G401.6 (cell line): ENCODE measurements at regions not wholly inside any gene's neighbourhood (a gene's known extent, or its start where the extent isn't known, plus 50 kb on each side); places are given as distances from the start of the nearest gene placed in this dataset.

Source experiments
- FAIRE-seq: peaks from 2 replicates; lab custom pipeline; 2012; peaks lifted over from hg19 to GRCh38; lab: Jason Lieb, UNC

DNA sequence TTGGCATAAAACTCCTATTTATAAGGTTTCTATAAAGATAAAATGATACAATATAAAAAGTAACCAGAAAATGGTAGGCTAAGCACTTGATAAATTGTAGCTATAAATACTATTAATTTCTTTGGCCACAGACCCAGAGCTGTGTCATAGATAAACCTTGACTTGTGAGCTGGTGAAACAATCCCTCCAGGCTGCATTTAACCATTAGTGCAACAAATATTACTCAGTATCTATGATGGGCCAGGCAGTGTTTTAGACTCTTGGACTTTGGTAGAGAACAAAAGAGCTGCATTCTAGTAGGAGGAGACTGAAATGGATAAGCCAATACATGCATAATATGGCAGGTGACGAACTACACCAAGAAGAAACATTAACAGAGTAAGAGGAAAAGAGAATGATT lies 178.1 kb downstream of the BTG1 start:
- no peak for FAIRE-seq

DNA sequence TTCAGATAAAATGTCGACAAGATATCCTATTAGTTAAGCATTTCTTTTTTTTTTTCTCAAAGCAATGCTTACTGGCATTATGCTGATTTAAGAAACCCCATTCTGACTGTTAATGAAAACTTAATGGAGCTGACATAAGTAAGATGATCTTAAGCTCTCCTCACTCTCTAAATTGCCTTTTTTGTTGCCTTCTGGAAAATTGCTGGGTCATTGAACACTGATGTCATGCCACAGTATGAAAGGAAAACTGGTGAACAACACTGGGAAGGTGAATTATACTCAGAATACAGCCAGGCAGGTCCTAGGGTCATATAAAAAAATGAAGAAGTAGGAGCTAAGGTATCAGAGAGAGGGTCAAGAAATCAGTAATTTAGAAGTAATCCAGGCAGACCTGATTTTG lies 179.9 kb downstream of the BTG1 start:
- FAIRE-seq: no peak

DNA sequence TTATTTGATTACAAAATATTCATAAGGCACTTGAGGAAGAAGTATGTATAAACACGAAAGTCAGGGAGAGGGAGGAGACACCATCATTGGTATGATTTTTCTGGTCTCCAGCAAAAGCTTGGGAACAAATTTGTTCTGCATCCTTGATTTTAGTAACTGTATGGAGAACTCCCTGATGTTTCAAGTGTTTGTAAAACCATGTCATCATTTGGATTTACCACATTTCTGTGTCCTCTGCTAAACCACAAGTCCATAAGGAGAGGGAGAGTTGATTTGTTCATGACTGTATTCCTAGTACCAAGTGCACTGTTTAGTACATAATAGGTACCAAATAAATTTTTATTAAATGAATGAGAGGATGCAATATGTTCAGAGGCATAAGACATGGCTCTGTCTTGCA lies 181.1 kb downstream of the BTG1 start:
- no peak for FAIRE-seq

DNA sequence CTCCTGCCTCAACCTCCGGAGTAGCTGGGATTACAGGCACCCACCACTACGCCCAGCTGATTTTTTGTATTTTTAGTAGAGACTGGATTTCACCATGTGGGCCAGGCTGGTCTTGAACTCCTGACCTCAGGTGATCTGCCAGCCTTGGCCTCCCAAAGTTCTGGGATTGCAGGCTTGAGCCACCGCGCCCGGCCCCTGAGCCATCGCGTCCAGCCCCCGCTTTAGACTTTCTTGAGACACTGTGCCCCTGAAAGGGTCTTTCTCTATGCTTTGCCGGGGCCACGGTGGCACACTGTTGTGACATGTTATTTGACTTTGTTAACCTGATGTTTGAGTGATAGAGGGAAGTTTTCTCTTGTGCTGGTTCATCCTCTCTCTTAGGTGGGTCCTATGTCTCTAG lies 186.4 kb downstream of the BTG1 start:
- FAIRE-seq: no peak

DNA sequence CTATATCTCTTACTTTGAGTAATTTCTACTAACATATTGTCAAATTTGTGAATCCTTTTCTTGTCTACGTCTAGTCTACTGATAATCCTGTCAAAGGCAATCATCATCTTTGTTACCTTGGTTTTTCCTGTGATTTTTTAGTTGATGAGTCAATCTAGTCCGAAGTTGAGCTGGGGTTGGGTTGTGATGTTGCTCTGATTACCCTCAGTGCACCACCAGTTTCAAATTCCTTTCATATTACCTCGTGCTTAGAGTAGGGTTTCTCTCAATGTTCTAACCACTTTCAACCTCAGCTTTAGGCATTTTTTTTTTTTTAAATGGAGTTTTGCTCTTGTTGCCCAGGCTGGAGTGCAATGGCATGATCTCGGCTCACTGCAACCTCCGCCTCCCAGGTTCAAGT lies 186.8 kb downstream of the BTG1 start:
- FAIRE-seq: no peak

DNA sequence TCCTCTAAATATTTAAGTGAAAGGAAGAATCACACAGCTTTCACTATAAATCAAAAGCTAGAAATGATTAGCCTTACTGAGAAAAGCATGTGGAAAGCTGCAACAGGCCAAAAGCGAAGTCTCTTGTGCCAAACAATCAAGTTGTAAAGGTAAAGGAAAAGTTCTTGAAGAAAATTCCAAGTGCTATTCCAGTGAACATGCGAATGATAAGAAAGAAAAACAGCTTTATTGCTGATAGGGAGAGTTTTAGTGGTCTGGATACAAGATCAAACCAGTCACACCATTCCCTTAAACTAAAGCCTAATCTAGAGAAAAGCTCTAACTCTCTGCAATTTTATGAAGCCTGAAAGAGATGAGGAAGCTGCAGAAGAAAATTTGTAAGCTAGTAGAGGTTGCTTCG lies 190.9 kb downstream of the BTG1 start:
- no peak for FAIRE-seq

DNA sequence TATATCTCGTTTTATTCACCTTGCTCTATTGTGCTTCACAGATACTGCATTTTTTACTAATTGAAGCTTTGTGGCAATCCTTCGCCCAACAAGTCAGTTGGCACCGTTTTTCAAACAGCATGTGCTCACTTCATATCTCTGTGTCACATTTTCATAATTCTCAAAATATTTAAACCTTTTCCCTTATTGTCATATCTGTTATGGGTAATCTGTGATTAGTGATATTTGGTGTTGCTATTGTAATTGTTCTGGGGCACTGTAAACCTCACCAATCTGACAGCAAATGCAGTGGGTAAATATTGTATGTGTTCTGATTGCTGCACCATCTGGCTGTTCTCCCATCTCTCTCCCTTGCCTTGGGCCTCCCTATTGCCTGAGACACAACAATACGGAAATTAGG lies 191.3 kb downstream of the BTG1 start:
- FAIRE-seq: no peak

DNA sequence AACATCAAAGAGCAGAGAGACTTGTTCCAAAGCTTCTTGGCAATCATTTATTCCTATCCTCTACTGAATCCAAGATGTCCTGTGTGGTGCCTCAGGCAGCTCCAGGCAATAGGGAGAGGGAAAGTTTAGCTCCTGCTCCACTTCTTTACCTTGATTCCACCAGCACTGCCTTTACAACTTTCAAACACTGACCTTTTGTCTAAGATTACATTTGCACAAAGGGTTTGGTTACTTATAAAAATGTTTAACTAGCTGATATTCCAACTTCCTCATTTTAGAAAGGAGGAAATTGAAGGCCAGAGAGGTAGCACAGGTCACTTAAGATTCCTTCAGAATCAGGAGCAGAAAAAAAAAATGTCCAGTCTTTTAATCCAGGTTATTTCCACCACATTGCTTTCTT lies 192.7 kb downstream of the BTG1 start:
- FAIRE-seq: no peak

DNA sequence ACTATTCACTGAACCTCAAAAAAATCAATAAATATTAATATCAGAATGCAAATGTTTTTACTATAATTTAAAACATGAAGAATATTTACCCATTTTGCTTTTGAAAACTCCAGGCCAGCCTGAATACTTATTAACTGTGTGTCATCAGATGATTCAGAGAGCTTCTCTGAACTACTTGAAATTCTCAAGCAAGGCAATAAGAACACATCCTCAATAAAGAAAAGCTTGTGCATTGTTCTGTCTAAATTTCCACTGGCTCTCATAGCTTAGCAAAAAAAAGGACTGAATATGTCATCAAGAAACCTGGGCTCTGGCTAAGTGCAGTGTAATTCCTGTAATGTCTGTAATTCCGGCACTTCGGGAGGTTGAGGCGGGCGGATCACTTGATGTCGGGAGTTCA lies 194.1 kb downstream of the BTG1 start:
- FAIRE-seq: no peak

DNA sequence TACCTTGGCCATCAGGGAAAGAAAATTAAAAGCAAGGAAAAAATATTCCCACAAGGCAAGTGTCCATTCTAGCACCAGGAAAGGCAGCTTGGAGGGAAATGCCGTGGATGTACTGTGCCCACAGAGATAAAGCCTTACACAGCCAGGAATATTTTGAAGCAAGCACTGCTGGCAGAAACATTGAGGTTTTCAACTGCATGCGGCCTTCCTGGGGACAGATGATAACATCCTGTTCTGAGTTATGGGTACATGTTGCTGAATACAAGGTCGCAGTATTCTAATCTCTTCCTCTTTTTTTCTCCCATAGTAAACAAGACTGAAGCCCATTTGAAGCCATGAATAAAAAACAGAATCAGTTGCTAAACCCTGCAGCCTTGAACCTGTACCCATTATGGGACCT lies 197.1 kb downstream of the BTG1 start:
- no peak for FAIRE-seq

DNA sequence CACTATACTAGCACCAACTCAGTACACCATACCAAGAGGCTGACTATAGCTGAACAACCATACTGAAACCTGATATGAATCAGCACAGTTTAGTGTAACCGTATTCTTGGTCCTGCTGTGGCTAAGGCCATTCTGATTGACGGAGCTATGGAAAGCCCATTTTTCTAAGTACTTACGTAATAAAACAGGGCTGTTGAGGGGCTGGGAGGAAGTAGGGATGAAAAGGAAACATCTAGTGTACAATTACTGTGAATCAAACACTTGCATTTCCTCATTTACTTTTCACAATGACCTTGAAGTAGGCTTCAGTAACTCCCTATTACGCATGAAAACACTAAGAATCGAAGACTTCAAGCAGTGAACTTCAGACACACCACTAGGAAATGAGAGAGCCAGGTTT lies 198.2 kb downstream of the BTG1 start:
- no peak for FAIRE-seq

DNA sequence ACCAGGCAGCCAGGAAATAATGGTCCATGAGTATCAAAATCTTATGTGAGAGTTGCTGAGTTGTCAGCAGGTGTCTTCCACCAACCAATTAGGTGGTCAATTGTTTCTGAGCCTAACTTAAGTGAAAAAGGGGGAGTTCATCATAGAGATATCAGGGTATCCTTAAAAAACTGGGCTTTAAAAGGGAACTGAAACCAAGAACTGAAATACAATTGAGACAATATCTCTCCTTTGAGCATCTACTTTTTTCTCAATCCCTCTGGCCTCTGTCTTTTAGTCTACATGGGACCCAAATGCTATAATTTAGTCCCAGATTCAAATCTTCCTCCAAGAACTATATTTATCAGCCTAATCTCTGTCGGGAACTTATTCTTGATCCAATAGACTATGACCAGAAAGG lies 201.0 kb downstream of the BTG1 start:
- no peak for FAIRE-seq

DNA sequence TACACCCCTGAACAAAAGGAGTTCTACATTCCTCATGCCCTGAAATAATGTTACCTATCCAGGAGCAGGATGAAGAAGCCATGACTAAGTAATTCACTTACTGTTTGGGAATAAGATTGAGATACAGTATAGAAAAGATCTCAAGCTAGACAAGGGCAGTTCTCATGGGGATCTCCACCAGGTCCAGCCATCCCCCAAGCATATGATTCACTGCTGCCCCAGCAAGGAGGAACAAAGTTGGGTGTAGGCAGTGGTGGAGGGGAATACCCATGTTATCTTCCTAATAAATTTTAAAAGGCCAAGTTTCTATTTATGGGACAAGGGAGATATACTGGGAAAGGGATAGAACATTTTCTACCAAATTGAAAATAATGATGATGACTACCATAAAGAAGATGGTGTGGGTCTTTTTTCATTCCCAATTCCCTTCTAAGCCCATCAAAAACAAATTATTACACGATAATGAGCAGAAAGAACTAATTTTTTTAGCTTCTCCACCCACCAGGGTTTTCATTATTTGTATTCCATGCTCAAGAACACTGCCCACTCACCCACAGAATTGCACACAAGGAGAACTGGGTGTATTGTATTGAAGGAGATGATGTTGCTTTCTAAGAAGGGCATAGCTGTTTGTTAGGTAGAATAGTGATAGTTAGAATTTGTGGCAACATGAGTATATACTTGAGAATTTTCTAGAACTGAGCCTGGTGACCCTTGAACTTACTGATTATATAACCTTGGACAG lies 204.6 kb downstream of the BTG1 start:
- no peak for FAIRE-seq

DNA sequence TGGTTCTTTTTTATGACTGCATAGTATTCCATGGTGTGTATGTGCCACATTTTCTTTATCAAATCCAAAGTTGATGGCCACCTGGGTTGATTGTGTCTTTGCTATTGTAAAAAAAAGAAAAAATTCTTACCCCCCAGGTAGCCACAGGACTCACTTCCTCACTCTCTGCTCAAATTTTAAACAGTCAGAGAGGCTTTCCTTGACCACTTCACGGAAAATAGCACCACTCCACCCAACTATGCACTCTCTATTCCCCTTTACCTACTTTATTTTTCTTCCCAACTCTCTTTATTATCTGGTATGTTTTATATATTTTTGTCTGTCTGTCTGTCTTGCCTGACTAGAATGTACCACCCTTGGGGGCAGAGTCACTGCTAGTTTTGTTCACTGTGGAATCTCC lies 205.3 kb downstream of the BTG1 start:
- FAIRE-seq: no peak

DNA sequence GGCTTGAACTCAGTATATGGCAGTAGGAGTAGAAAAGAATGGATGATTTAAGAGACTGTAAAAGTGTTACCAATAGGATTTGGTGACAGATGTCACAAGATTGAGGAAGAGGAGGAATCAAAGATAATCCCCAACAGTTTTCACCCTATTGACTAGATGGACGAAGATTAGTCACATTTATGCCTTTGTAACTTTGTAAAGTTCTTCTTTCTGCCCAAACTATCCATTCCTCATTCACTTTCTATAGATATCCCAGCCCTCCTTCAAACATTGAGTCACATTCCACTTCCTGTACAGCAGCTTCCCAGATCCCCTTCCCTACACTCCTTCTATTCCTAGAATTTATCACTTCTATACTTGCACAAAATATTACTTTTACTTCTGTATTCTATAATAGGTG lies 207.9 kb downstream of the BTG1 start:
- FAIRE-seq: no peak

DNA sequence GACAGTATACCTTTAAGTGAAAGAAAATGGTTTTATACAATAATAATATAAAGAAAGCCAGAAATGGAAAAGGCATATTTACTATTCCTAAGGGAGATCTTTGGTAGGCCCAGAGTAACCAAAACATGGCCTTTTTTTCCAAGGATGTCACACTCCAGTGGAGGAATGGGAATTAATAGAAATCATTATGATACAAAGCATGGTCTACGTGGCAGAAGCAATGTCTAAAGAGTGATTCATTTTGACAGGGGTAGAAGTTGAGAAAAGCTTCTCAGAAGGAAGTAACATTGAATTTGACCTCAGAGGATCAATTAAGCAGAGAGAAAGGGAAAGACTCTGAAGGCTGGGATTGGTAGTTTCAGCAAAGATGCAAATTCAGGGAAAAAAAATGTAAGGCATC lies 208.6 kb downstream of the BTG1 start:
- no peak for FAIRE-seq

DNA sequence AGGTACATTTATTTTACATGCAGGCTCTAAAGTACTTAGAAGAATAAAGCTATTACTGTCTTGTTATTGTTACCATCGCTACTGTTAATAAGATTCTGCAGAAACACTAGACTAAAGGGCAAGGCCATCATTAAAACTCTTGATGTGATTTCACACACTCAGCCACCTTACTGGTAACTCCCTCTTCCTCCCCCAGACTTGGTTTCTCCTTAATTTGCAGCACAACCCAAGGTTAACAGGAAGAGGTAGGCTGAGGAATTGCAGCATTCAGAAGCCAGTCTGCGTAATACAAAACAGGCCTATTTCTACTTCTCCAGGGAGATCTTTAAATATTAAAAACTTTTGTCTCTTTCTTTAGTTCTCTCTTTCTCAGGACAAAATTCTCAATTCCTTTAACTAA lies 210.3 kb downstream of the BTG1 start:
- FAIRE-seq: no peak

DNA sequence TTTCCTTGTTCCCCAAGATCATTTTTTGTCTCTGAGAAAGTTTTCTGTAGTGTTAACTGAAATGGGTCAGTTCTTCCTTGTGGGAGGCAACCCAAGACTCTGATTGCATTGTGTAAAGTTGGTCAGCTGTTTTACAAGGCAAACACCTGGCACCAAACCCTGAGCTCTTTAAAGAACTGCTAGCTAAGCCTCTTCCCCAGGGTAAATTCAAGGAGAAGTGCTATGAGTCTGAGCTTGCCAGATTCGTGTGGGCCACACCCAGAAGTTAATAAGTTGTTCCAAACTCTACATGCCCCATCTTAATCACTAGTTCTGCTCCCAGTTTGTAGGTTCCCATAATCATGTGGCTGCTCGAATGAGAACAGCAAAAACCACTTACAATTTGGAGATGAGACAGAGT lies 214.5 kb downstream of the BTG1 start:
- FAIRE-seq: no peak

DNA sequence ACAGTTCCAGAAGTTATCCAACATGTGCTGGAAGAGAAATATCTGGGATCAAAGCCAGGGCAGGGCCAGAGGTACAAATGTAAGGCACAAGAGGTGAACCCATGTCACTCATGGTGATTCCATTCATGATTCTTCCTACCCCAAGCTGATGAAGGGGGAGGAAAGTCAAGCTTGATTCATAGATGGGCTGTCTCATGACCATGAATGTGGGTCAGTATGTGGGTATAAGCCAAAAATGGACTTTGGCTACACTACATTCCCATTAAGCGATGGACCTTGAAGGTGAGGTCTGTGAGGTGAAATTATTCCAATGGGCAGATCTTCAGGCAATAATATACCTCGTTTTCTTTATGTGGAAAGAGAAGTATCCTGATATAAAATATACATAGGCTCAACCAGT lies 217.1 kb downstream of the BTG1 start:
- no peak for FAIRE-seq

DNA sequence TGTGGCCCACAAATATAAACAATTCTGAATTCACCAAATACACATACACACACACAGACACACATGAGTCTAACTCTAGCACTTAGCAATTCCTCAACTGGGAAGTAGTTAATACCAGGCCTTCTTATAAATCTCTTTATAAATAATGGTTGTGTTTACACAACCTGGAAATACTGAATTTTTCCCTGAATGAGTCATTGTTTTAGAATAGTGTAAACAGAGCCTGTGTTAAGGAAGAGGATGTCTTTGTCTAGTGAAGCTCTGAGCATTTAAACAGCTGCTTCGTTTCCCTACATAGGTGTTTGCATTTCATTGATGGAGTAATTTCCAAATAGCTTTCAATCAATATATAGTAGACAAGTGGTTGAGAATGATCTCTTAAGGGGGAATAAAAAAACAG lies 218.8 kb downstream of the BTG1 start:
- no peak for FAIRE-seq

DNA sequence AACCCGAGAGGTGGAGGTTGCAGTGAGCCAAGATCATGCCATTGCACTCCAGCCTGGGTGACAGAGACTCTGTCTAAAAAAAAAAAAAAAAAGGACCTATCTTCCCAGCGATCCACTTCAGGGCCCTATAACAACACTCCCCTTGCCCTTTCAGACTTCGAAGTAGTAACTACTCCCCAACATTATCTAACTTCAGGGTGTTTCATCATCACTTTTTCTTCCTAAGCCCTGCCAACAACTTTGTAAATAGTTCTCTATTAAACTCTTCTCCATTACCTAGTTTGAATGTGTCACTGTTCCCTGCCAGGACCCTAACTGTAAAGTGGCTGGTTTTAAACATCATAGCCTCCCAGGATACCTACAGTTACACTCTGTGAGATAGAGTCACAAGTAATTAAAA lies 220.8 kb downstream of the BTG1 start:
- no peak for FAIRE-seq

DNA sequence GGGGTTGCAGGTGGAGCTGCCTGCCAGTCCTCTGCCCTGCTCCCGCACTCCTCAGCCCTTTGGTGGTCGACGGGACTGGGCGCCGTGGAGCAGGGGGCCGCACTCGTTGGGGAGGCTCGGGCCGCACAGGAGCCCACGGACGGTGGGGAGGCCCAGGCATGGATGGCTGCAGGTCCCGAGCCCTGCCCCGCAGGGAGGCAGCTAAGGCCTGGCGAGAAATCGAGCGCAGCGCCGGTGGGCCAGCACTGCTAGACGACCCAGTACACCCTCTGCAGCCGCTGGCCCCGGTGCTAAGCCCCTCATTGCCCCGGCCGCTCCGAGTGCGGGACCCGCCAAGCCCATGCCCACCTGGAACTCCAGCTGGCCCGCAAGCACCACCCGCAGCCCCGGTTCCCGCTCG lies 221.8 kb downstream of the BTG1 start:
- FAIRE-seq: no peak

DNA sequence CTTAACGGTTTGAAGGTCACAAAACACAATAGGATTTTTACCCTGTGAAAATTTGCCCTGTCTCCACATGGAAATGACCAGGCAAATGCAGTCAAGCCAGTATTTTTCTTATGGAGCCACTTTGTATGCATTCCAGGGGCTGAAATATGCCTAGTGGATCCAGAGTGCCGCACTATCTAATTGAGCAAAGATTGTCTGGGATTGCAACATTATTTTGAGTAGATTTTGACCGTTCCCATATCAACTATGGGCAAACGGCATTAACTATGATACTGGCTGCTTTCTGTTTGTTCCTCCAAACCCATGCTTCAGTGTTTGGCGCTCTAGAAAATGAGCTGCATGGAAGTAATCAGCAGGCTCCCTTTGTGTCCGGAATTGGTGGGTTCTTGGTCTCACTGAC lies 223.0 kb downstream of the BTG1 start:
- FAIRE-seq: no peak

DNA sequence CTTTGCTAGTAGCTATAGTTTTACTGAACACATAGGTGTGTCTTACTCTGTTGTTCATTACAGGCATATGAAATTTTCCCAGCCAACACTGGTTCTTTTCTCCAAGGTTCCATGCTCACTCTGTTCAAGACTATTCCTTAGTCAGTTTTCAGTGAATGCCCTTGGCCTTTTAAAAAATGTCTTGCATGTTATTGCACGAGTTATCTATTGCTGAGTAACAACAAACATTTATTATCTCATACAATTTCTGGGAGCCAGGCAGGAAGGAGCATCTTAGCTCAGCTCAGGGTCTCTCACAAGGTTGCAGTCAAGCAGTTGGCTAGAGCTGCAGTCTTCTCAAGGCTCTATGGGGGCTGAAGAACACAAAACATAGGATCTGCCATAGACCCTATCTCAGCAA lies 223.5 kb downstream of the BTG1 start:
- no peak for FAIRE-seq

DNA sequence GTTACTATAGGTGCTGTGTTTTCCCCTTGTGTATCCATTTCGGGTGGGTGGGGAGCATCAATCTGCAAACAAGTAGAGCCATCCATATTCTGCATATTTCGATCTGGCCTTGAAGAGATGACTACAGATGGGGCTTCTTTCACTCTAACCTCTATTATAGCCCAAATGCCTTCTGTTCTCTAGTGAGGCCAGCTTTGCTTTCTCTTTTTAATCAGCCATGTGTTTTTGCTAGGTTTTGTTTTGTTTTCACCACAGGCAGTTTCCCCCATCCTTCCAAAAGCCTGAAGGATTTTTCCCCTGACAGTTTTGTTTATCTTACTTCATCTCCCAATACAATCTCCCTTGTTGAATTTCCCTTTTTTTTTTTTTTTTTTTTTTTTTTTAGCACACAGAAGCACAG lies 224.1 kb downstream of the BTG1 start:
- no peak for FAIRE-seq
